GM12872 (cell line): ENCODE measurements at regions not wholly inside any gene's neighbourhood (a gene's known extent, or its start where the extent isn't known, plus 50 kb on each side); places are given as distances from the start of the nearest gene placed in this dataset.

Experiments
- CTCF ChIP-seq: IDR thresholded peaks from 3 replicates; pipeline ENCODE4 v1.5.1; 2011; ENCODE audit warnings: low read depth, mild to moderate bottlenecking, low read length, moderate library complexity; ENCODE audit not compliant: insufficient read depth

GRCh38 chr6:141491684-141492083, 641.0 kb upstream of the GJE1 start:
- no peak for TF ChIP-seq CTCF

- no peak for TF ChIP-seq CTCF
These were observed 641.7 kb upstream of the GJE1 start for GRCh38 chr6:141490982-141491381.

- no peak for TF ChIP-seq CTCF
These were observed 644.2 kb upstream of the GJE1 start for GRCh38 chr6:141488488-141488887.

GRCh38 chr6:141486942-141487341, 645.8 kb upstream of the GJE1 start:
- TF ChIP-seq CTCF, result no peak

GRCh38 chr6:141484711-141485110, 648.0 kb upstream of the GJE1 start:
- TF ChIP-seq CTCF, result no peak

- TF ChIP-seq CTCF, result no peak
These were observed 649.1 kb upstream of the GJE1 start for GRCh38 chr6:141483598-141484061.

GRCh38 chr6:141482796-141483597, 649.7 kb upstream of the GJE1 start:
- TF ChIP-seq CTCF, result no peak
